Calu3 (cell line): ENCODE measurements at regions not wholly inside any gene's neighbourhood (a gene's known extent, or its start where the extent isn't known, plus 50 kb on each side); places are given as distances from the start of the nearest gene placed in this dataset.

Experiments used
- BruUV-seq: library from RNA; stranded (reverse); fragments of 400-500 nt; replicated peaks from 2 replicates; lab custom pipeline; 2021; lab: Mats Ljungman, UMichigan
- CTCF ChIA-PET: fragments of 300-600 bp; sonication (Branson Sonifier 250); formaldehyde crosslinking; loops from one replicate; lab custom pipeline; 2022; ENCODE audit warnings: antibody characterized with exemption; lab: Charles Lee
- DNase-seq: peaks from one replicate; pipeline ENCODE4 v3.0.0; 2022
- H3K27ac Mint-ChIP-seq: one replicate; pipeline ENCODE4 v1.8.0; 2022; ENCODE audit warnings: mixed read lengths; ENCODE audit not compliant: unreplicated experiment
- H3K27me3 Mint-ChIP-seq: one replicate; pipeline ENCODE4 v1.8.0; 2022; ENCODE audit warnings: mixed read lengths; ENCODE audit not compliant: unreplicated experiment
- H3K36me3 Mint-ChIP-seq: one replicate; pipeline ENCODE4 v1.8.0; 2022; ENCODE audit warnings: mild to moderate bottlenecking, moderate library complexity, mixed read lengths; ENCODE audit not compliant: insufficient read depth, unreplicated experiment
- H3K4me1 Mint-ChIP-seq: one replicate; pipeline ENCODE4 v1.8.0; 2022; ENCODE audit warnings: mild to moderate bottlenecking, low read depth, mixed read lengths; ENCODE audit not compliant: unreplicated experiment
- H3K4me3 Mint-ChIP-seq: one replicate; pipeline ENCODE4 v1.8.0; 2022; ENCODE audit warnings: mild to moderate bottlenecking, low read depth, moderate library complexity, mixed read lengths; ENCODE audit not compliant: unreplicated experiment
- H3K9me3 Mint-ChIP-seq: one replicate; pipeline ENCODE4 v1.8.0; 2022; ENCODE audit warnings: low read depth, mixed read lengths; ENCODE audit not compliant: unreplicated experiment
- intact Hi-C: fragments of 100-400 bp; cut with micrococcal nuclease; formaldehyde crosslinking; loops from one replicate; pipeline ENCODE4 v1.10.0; 2022; ENCODE audit not compliant: unreplicated experiment
- TF ChIP-seq, protein P1 (sequence below): fragments of 200-600 bp; IDR thresholded peaks from one replicate; pipeline ENCODE4 v1.8.0; 2022; ENCODE audit warnings: antibody characterized with exemption; ENCODE audit not compliant: unreplicated experiment

DNA sequence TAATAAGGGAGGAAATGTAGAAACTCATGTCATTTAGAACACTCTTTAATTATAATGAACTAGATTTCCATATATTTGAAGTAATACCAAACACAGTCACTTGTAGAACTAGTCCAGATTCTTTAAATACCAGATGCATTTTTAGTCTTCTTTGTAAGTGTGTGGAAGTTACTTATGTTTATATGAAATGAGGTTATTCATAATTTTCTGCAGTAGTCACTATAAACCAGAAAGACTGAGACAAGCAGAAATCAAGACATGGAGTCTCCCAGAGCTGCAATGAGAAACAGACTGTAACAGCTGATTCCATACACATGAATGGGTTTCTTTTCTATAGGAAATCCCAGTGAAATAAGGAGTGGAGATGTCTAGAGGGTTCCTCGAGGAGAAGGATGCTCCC is 216.6 kb upstream of the ZP4 start:
- Mint-ChIP-seq H3K9me3 (peaks cover 8% of the 10 kb centered on the region), H3K27me3 (no peaks in the 10 kb centered on the region), H3K4me3 (no peak overlapping the region), H3K4me1 (no peaks in the 10 kb centered on the region), H3K27ac (no peak overlapping the region), H3K36me3 (no peaks in the 10 kb centered on the region)
- intact Hi-C loops: no loop called here
- TF ChIP-seq, protein P1, sequence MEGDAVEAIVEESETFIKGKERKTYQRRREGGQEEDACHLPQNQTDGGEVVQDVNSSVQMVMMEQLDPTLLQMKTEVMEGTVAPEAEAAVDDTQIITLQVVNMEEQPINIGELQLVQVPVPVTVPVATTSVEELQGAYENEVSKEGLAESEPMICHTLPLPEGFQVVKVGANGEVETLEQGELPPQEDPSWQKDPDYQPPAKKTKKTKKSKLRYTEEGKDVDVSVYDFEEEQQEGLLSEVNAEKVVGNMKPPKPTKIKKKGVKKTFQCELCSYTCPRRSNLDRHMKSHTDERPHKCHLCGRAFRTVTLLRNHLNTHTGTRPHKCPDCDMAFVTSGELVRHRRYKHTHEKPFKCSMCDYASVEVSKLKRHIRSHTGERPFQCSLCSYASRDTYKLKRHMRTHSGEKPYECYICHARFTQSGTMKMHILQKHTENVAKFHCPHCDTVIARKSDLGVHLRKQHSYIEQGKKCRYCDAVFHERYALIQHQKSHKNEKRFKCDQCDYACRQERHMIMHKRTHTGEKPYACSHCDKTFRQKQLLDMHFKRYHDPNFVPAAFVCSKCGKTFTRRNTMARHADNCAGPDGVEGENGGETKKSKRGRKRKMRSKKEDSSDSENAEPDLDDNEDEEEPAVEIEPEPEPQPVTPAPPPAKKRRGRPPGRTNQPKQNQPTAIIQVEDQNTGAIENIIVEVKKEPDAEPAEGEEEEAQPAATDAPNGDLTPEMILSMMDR: no peak
- BruUV-seq: no TSS peak
- no peak for DNase-seq
- CTCF ChIA-PET: no interaction called here

DNA sequence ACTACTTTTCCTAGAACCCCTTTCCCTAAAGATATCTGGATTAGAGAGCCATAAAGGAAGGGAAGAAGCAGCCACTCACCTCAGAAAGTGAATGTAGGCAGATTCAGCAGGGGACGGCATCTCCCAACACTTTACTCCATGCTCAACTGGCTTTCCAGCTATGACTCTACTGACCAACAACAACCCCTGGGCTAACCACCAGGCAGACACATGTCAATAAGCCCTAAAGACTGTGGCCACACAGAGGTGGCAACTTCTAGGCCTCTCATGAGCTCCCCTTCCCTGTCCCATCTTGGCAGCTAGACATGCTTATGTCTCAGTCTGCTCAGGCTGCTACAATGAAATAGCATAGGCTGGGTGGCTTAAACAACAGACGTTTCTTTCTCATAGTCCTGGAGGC is 214.0 kb upstream of the ZP4 start:
- Mint-ChIP-seq H3K4me1 (no peaks in the 10 kb centered on the region), H3K9me3 (peaks cover 8% of the 10 kb centered on the region), H3K36me3 (no peaks in the 10 kb centered on the region), H3K27ac (no peak overlapping the region), H3K27me3 (no peaks in the 10 kb centered on the region), H3K4me3 (no peak overlapping the region)
- TF ChIP-seq, protein P1: no peak
- BruUV-seq: no TSS peak
- intact Hi-C loops: no loop called here
- CTCF ChIA-PET: no interaction called here
- DNase-seq: no peak

DNA sequence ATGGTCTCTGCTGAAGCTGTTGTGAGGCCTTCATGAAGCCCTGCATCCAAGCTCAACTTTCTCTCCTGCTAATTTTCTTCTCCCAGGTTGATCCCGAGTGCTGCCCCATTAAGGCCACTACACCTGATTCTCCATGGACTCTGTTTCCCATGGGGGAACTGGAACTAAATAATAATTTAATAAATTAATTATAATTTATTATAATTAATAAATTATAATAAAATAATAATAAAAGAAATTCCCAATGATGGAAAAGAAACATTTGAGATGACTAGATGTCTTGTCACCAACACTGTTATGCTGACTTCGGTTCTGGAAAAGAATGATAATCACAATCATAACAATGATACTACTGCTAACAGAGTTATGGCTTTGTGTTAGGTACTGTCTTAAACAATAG is 211.2 kb upstream of the ZP4 start:
- TF ChIP-seq, protein P1: no peak
- no peaks in the 10 kb centered on the region for H3K27me3 Mint-ChIP-seq
- H3K4me1 Mint-ChIP-seq: no peaks in the 10 kb centered on the region
- no peak overlapping the region for H3K27ac Mint-ChIP-seq
- CTCF ChIA-PET: no interaction called here
- no peak for DNase-seq
- intact Hi-C loops: no loop called here
- BruUV-seq: no TSS peak
- no peaks in the 10 kb centered on the region for H3K36me3 Mint-ChIP-seq
- H3K4me3 Mint-ChIP-seq: no peak overlapping the region
- H3K9me3 Mint-ChIP-seq: peaks cover 8% of the 10 kb centered on the region

DNA sequence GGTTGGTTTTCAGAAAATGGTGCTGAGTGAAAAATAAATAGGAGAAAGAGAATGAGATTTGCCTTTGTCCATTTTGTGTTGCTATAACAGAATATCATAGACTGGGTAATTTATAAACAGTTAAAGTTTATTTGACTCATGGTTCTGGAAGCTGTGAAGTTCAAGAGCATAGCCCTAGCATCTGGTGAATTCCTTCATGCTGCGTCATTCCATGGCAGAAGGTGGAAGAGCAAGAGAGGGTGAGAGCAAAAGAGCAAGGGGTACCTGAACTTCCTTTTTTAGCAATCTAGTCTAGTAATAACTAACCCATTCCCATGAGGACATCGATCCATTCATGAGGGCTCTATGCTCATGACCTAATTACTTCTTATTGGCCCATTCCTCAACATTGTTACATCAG is 209.1 kb upstream of the ZP4 start:
- H3K9me3 Mint-ChIP-seq: peaks cover 6% of the 10 kb centered on the region
- TF ChIP-seq, protein P1: no peak
- DNase-seq: no peak
- H3K4me3 Mint-ChIP-seq: no peak overlapping the region
- no peaks in the 10 kb centered on the region for H3K27me3 Mint-ChIP-seq
- intact Hi-C loops: no loop called here
- H3K4me1 Mint-ChIP-seq: no peaks in the 10 kb centered on the region
- CTCF ChIA-PET: no interaction called here
- no peaks in the 10 kb centered on the region for H3K36me3 Mint-ChIP-seq
- H3K27ac Mint-ChIP-seq: no peak overlapping the region
- no TSS peak for BruUV-seq
